SW 1271 (cell line): ENCODE measurements at regions not wholly inside any gene's neighbourhood (a gene's known extent, or its start where the extent isn't known, plus 50 kb on each side); places are given as distances from the start of the nearest gene placed in this dataset.

Experiments used
- DNase-seq, 2 experiments: peaks; one replicate each; lab custom pipeline; 2025; lab: John Stamatoyannopoulos, UW

DNA sequence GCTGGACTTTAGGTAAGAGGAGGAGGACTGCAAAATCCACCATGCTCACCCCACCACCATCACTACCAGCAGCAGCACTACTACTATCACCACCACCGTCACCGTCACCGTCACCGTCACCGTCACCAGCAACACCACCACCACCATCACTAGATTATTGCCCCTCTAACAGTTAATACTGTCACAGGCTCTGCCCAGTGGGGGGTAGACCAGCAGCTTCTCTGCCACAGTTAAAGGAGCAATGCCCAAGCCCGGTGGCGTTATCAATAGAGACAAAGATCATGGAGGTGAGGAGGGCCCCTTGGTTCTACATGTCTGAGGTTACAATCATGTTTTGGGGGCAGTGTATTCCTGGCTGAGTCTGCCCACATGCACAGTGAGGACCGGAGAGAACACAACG lies 184.4 kb upstream of the DYNLRB2 start:
- no peak for DNase-seq

DNA sequence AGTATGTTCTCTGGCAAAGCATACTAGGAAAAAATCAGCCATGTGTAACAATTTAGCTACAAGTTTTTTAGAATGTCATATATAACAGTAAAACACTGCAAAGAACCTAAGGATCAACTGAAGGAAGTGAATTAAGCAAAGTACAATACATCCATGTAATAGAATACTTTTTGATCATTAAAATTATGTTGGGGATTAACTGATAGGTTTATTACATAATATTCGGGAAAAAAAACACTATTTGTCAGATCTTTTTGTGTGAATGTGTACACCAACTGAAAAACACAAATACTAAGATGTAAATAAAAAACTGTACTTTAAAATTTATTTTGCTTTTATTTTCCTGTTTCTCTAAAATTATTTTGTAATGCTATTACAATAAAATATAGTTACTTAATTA lies 185.5 kb upstream of the DYNLRB2 start:
- no peak for DNase-seq

DNA sequence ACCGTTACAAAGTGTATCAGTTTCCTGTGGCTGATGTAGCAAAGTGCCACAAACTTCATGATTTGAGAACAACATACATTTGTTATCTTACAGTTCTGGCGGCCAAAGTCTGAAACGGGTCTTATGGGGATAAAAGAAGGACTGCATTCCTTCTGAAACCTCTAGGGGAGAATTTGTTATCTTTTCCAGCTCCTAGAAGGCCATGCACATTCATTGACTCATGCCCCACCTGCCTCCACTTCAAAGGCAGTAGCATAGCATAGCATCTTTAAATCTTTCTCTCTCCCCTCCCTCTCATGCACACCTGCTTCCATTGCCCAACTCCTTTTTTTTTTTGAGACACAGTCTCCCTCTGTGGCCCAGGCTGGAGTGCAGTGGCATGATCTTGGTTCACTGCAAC lies 190.7 kb upstream of the DYNLRB2 start:
- DNase-seq = no peak

DNA sequence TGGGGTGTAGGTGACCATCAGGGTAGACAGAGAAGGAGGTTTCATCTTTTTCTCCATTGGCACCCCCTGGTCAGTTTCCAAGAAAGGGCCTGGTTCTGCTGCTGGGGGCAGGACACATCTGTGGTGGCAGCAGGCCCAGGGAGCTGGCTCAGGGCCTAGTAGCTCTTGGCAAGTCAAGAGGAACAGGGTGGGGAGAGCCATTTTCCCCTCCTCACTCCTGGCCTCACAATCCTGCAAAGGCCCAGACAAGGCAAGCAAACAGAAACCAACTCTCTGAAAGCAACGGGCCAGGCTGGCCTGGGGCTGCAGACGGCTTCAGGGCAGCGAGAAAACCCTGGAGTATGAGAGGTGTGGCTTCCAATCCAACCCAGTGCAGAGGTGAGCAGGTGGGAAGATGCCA lies 192.9 kb upstream of the DYNLRB2 start:
- no peak for DNase-seq

DNA sequence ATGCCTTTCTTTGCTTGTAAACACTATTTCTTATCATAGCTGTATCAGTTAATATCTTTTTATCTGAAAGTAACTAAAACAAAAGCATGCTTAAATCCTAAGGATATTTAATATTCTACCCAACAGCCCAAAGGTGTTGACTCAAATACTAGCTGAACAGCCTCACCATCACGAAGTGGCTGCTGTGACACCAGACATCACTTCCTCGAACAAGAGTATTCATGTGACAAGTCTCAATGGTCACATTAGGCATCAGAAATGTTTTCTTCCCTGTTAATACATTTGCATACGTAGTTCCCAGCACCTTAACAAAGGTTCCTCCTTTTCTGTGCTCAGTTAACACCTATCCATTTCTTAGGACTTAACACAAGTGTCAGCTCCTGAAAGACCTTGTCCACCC lies 193.8 kb upstream of the DYNLRB2 start:
- no peak for DNase-seq

DNA sequence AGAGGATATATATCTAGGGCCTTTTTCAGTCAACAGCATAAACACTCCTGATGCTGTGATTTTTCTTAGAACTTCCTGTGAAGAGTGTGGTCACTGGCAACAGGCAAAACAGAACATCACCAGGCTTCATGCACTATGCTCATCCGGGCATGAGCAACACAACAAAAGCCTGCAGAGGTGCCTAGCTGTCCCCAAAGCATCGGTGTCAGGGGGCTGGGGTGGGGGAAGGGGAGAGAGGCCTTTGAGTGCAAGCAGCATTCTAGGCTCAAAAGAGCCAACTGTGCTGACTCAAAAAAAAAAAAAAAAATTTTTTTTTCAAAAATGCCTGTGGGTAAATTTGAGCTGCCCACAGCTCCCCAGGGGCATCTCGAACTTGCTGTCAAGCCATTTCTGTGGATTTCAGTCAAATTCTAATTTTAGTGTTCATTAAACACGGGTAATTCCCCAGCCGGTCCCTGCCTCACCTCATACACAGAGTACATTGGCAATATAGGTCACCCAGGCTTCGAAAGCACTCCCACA lies 194.6 kb upstream of the DYNLRB2 start:
- DNase-seq = no peak

DNA sequence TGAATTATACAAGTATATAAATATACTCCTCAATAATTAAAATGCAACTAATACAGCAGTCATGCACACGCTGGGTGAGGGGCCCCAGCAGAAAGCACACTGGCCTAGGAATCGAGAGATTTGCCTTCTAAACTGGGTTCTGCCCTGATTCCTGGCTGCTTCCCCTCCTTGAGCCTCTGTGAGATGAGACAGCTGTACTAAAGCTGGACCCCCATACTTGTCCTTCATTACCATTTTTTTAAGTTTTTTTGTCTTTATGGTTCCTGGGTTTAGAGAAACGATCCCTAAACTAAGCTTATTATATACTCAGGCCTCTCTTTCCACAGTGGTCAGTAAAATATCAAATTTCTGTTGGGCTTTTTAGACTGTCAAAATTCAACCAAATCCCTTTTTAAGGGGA lies 195.1 kb upstream of the DYNLRB2 start:
- DNase-seq = no peak

DNA sequence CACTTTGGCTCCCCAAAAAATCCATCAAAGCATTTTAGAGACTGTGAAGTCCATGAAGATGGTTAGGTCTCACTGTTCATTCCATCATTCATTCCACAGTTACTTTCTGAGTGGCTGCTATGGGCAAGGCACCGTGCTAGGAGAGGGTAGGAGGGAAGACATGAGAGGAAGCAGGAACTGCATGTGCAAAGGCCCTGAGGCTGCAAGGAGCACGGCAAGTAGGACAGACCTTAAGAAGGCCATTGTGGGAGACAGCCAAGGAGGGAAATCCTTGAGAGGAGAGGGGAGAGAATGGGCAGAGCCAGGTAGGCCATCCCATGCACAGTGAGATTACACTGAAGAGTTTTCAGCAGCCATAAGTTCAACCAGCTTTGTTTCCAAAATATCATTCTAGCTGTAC lies 196.2 kb upstream of the DYNLRB2 start:
- DNase-seq = no peak

DNA sequence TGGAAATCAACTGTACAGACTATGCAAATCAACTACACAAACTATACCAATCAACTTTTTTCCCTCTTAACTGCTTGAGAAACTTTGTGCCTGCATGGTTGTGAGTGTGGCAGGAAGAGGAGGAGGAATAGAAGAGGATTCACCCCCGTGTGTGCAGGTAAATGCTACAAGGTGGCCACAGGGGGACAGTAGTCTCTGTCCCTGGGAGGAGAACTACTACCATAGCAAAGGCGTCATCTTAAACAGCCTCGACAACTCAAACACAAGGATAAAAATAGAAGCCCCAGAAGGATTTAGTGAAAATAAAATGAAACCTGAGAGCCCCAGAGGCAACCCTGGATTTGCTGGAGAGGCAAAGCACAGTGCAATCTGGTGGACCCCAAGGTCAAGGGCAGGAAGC lies 199.5 kb upstream of the DYNLRB2 start:
- DNase-seq = no peak

DNA sequence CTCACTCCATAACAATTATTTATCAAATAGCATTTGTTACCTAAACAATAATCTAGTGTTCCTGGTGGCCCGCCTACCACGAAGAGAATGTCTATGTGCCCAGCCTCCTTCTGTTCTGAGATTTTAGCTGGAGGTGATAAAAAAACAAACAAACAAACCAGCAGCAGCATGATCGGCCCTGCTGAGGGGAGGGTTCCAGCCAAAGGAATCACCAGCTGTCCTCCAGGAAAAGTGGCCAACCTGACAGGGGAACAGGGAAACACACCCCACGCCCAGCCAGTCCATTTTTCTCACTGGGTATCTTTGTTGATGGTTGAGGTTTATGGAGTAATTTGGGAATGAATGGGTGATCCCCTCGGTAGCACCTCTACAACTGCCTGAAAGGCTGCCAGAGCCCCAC lies 203.0 kb upstream of the DYNLRB2 start:
- no peak for DNase-seq

DNA sequence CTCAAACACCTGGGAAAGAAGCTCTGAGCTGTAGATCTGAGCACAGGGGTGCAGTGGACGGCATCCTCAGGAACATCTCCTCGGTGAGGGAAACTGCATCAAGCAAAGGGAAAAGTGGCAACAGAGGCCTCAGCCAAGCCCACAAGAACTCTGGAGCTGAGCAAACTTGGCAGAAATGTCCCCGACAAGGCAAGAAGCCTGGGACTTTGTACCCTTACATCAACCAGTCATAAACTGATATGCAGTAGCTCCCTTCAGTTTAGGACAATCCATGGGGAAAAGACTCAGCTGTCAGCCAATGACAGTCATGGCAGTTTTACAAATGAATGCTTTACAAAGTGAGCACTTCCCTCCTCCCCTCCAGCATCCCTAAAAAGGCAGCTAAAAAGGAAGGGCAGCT lies 210.0 kb upstream of the DYNLRB2 start:
- no peak for DNase-seq

DNA sequence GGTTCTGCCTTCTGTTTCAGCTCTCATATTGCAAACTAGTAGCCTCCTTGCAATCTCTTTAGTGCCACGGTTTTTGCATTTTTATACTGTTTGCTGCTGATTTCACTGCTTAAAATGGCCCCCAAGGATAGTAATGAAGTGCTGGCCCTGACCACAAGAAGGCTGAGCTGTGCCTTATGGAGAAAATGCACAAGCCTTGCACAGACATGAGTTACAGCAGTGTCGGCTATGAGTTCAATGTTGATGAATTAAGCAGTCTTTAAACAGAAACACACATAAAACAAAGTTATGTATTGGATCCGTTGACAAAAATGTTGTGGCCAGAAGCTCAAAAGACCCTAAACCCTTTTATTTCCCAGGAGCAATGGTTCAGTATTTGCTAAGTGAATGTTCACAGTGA lies 210.6 kb upstream of the DYNLRB2 start:
- no peak for DNase-seq

DNA sequence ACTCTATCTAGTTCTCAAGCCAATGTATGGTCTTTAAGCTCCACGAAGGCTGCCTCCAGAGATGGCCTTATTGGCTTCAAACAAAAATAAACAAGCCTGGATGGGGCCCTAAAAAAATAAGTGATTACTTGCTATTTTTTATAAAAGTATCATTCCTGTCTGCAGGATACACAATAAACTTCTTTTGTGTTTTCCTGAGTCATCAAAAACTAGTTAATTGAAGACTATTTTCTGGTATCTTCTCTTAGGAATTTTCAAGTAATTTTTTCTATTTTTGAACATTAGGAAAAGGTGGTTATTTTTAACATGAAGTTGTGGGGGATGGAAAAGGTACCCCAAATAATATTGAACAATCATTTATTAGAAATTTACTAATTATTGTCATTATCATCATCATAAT lies 213.1 kb upstream of the DYNLRB2 start:
- no peak for DNase-seq

DNA sequence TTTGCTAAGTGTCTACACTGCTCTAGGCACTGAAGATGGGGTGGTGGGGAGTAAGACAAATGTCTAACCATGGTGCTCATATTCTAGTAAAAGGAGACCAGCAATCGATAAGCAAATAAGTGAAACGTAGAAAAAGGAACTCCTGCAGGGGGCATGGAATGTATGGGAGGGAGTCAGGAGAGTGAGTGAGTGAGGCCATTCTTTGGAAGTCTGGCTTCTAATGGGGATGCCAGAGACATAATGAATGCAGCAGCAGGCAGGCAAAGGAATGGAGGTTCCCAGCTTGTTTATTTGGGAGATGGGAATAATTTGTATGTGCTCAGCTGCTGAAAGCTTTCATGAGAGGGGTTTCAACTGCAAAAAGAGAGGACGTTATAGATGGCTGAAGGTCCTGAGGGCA lies 216.4 kb upstream of the DYNLRB2 start:
- no peak for DNase-seq

DNA sequence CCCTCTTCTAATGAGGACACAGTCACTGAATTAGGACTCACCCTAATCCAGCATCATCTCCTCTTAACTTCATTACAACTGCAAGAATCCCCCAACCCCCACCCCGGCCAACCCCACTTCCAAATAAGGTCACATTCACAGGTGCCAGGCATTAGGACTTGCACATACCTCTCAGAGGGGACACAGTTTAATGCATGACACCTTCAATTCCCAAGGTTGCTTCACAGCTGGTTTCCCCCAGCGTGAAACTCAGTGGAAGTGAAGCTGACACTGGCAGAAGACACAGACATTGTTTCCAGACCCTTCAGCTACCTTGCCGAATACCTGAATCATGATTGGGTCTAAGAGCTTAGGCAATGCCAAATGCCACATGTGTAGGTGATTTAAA lies 217.0 kb upstream of the DYNLRB2 start:
- DNase-seq = no peak

DNA sequence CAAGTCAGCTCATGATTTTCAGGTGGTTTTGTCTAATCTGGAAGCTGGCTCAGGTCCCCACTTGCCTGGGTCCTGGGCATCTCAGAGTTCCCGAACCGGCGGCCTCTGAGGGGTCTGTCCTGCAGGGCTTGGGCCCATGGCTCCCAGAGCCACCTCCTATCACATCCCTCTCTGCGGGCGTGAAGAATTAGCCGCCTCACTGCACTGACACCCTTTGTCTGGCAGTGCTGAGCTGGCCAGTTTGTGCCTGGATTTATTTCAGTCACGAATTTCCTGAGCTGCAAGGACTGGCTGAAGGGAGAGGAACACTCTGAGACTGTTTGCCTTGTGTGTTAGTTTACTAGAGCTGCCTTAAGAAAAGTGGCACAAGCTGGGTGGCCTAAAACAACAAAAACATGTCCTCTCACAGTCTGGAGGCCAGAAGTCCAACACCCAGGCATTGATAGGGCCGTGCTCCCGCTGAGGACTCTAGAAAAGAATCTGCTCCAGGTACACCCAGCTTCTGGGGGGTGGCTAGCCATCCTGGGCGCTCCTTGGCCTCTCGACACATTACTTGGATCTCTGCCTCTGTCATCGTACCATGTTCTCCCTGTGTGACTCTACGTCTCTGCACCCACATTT lies 217.5 kb upstream of the DYNLRB2 start:
- DNase-seq = no peak

DNA sequence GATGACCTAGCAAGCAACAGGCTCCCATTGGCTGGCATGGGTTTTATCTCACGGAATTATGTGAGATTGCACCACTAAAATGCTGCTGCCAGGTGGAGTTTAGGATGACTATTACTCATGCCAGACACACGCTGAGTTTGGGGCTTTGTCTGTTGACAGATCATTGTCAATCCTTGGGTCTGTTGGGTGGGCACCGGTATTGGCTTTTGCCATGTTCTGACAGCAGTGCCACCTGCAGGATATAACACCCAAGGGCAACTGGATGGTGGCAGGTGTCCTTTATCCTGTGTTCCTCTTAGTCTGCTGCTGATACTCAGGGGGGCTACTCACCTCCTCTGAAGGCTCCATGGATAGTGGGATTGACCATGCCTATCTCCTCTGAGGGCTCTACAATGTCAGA lies 221.6 kb upstream of the DYNLRB2 start:
- no peak for DNase-seq

DNA sequence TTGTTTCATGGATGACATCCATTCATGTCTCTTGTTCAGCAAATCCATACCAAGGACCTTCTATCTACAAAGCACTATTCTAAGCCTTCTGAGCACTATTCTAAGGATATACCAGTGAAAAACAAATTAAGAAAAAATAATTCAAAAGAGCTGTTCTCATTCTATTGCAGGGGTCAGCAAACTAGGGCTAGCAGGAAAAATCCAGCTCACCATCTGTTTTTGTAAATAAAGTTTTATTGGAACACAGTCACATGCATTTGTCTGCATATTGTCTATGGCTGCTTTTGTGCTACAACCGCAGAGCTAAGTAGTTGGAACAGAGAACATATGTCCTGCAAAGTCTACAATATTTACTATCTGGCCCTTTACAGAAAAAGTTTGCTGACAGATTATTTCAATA lies 222.7 kb upstream of the DYNLRB2 start:
- DNase-seq = no peak

DNA sequence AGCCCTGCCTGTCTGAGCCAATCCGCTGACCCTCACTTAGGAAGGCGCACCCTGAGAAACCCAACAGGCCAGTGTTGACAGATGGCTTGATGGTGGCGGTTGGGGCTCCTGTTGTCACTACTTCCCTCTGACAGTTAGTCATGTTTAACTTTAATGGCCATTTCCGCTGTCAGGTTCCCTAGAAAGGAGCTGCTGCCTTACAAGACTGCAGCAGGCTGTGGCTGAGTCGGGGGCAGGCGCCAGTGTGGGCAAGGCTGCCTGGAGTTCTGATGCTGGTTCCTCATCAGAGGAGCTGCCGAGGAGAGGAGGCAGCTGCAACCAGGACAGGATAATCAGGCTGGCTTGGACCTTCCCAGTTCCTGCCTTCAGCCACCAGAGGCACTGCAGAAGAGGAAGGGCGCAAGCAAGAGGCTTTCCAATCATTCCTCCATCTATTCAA lies 223.2 kb upstream of the DYNLRB2 start:
- no peak for DNase-seq

DNA sequence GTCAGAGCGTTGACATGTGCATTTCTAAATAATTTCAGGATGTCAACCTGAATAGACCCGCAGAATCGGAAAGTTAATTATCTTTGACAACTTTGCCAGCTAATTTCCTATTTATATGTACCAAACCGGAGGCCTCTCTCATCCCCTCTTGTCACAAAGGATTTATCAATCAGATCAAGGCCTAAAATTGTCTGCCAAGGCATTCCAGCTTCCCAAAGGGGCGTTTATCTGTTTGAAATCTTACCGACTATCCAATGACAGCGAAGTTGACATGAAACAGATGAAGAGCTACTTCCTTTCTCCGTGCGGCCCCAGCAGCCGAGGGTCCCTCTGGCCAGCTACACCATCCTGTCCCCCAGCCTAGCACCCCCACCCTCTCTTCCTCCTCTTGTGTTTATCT lies 223.7 kb upstream of the DYNLRB2 start:
- no peak for DNase-seq

DNA sequence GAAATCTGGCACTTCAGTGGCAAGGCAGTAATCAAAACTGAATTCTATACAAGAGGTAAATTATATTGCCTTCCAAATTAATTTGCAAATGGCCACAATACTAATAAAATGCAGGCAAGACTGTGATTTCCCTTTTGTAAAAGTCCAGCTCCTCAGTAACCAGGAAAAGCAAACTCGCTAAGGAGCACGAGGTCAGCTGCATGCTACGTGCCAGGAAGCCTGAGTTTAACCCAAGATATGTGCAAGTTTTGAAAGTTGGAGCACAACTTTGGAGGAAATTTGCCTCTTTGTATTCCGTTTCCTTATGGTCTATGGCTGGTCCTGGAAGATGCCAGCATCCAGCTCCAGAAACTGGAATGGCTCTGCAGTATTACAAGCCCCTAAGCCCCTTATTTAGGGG lies 226.8 kb upstream of the DYNLRB2 start:
- no peak for DNase-seq

DNA sequence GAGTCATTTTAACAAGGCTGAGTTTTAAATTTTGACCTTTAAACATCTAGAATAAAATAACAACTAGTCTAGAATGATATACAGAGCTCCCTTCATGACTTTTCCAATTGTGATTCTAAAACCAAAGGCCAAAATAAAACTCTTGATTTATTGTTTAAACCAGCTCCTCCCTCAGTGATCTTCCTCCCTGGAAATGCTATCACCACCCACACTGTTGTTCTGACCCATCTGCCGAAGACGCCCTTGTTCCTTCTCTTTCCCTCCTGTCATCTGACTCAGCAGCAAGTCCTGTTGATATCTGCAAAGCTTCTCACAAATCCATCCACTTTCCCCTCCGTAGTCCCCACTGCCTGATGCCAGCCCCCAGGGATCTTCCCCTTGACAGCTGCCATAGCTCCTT lies 231.6 kb upstream of the DYNLRB2 start:
- no peak for DNase-seq

DNA sequence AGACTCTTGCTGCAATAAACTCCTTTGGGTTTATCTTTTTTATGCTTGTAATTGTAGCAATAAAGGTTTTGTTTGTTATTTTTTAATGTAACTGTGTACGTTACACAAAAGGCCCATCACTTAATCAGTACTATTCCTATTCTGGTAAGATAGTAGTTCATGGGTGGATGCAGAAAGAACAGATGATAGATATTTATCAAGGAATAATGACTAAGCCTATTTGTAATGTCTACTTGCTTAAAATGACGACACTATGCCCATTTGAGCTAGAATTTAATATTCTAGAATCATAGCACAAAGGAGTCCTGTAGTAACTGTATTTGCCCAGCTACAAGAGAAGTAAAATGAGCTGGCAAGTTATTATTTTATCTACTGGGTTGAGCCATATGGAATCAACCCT lies 235.4 kb upstream of the DYNLRB2 start:
- DNase-seq = no peak

DNA sequence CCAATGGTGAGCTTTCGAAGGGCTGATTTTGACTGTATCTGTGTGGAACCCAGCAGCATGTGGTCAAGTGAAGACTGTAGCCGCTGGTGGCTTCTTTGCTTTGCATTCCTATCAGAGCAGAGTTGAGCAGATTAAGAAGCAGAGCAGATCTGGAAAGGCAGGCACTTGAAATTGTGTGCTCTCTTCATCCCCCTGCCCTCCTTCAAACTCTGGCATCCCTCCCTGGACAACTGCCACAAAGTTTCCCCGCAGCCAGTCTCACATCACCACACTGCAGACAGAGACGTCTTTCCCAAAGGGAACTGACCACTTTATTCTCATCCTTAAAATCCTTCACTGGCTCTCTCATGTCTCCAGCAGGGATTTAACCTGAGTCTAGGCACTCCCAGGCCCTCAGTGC lies 237.1 kb upstream of the DYNLRB2 start:
- no peak for DNase-seq

DNA sequence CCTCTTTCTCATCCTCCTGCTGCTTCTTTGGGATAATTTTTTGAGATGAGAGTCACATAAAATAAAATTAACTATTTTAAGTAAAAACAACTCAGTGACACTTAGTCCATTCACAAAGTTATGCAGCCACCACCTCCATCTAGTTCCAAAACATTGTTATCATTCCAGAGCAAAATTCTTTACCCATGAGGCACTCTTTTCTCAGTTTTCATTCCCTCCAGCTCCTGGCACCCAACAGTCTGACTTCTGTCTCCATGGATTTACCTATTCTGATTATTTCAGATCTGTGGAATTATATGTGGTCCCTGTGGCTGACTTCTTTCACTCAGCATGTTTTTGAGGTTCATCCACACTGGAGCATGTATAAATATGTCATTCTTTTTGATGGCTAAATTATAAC lies 239.9 kb upstream of the DYNLRB2 start:
- peak; percentile 34 to 81 for DNase-seq
